Endothelial cell (in vitro differentiated cells): ENCODE measurements at regions not wholly inside any gene's neighbourhood (a gene's known extent, or its start where the extent isn't known, plus 50 kb on each side); places are given as distances from the start of the nearest gene placed in this dataset.

Experiments
- DNase-seq: peaks from one replicate; pipeline ENCODE4 v3.0.0; 2021; ENCODE audit warnings: low spot score
- H3K27ac Mint-ChIP-seq: one replicate; pipeline ENCODE4 v1.8.0; 2021; ENCODE audit warnings: mixed read lengths, inconsistent platforms; ENCODE audit not compliant: unreplicated experiment
- H3K27me3 Mint-ChIP-seq: one replicate; pipeline ENCODE4 v1.8.0; 2021; ENCODE audit warnings: mild to moderate bottlenecking, moderate library complexity, mixed read lengths, inconsistent platforms; ENCODE audit not compliant: unreplicated experiment
- H3K36me3 Mint-ChIP-seq: one replicate; pipeline ENCODE4 v1.8.0; 2021; ENCODE audit warnings: mild to moderate bottlenecking, low read depth, mixed read lengths, inconsistent platforms; ENCODE audit not compliant: unreplicated experiment
- H3K4me1 Mint-ChIP-seq: one replicate; pipeline ENCODE4 v1.8.0; 2021; ENCODE audit warnings: mild to moderate bottlenecking, mixed read lengths, inconsistent platforms; ENCODE audit not compliant: unreplicated experiment
- H3K4me3 Mint-ChIP-seq: one replicate; pipeline ENCODE4 v1.8.0; 2021; ENCODE audit warnings: mild to moderate bottlenecking, mixed read lengths, inconsistent platforms; ENCODE audit not compliant: unreplicated experiment
- H3K9me3 Mint-ChIP-seq: one replicate; pipeline ENCODE4 v1.8.0; 2021; ENCODE audit warnings: mixed read lengths, inconsistent platforms; ENCODE audit not compliant: unreplicated experiment
- CTCF ChIP-seq: fragments of 200-600 bp; sonication (generic); IDR thresholded peaks from one replicate; pipeline ENCODE4 v1.5.0; 2021; ENCODE audit warnings: antibody characterized with exemption; ENCODE audit not compliant: unreplicated experiment

DNA sequence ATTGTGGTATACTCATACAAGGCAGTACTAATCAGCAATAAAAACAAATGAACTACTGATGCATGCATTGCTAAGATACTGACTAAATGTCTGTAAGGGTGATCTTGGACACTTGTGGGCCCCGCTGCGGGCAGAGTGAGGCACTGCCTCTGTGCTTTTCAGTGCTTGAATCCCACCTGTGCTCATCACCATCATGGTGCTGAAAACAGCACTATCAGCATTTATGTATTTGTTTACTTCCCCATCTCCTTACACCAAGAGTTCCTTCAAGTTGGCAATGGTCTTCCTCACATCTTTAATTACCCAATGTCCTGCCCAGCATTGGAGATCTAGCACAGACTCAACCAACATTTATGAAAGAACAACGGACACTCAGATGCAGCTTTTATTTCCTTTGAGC is 193.7 kb upstream of the RFC3 start:
- H3K9me3 Mint-ChIP-seq = no peaks in the 10 kb centered on the region
- H3K27ac Mint-ChIP-seq = no peak overlapping the region
- H3K27me3 Mint-ChIP-seq = no peaks in the 10 kb centered on the region
- DNase-seq = no peak
- H3K4me3 Mint-ChIP-seq = no peak overlapping the region
- TF ChIP-seq CTCF = no peak
- no peaks in the 10 kb centered on the region for H3K36me3 Mint-ChIP-seq
- no peaks in the 10 kb centered on the region for H3K4me1 Mint-ChIP-seq

DNA sequence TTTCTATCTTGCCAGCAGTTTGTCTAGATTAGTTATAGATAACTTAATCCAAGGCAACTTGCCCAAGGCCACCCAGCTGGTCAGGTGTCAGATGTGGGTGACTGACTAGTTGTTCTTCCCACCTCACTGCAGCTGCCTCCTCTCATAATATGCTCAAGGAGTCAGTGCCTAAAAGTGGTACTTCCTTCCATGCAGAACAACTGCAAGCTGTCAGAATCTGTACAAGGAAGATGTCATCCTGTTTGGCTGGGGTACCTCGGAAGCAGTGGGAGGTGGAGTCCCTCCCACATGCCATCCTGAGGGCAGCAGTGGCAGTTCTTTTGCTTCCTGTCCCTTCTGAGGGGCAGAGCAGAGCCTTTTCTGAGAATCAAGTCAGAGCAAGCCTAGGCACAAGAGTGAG is 193.2 kb upstream of the RFC3 start:
- Mint-ChIP-seq H3K27ac (no peak overlapping the region), H3K27me3 (no peaks in the 10 kb centered on the region), H3K4me3 (no peak overlapping the region), H3K4me1 (no peaks in the 10 kb centered on the region), H3K9me3 (no peaks in the 10 kb centered on the region), H3K36me3 (no peaks in the 10 kb centered on the region)
- DNase-seq = no peak
- no peak for TF ChIP-seq CTCF

- Mint-ChIP-seq H3K4me3 (no peak overlapping the region), H3K36me3 (no peaks in the 10 kb centered on the region), H3K4me1 (no peaks in the 10 kb centered on the region), H3K27ac (no peak overlapping the region), H3K27me3 (no peaks in the 10 kb centered on the region), H3K9me3 (no peaks in the 10 kb centered on the region)
- DNase-seq = no peak
- TF ChIP-seq CTCF = no peak
Measured at GRCh38 chr13:33626407-33626806, 191.5 kb upstream of the RFC3 start.

- no peak for TF ChIP-seq CTCF
- Mint-ChIP-seq H3K36me3 (no peaks in the 10 kb centered on the region), H3K4me3 (no peak overlapping the region), H3K27ac (no peak overlapping the region), H3K4me1 (no peaks in the 10 kb centered on the region), H3K27me3 (no peaks in the 10 kb centered on the region), H3K9me3 (no peaks in the 10 kb centered on the region)
- no peak for DNase-seq
Measured at GRCh38 chr13:33628662-33629061, 189.3 kb upstream of the RFC3 start.

DNA sequence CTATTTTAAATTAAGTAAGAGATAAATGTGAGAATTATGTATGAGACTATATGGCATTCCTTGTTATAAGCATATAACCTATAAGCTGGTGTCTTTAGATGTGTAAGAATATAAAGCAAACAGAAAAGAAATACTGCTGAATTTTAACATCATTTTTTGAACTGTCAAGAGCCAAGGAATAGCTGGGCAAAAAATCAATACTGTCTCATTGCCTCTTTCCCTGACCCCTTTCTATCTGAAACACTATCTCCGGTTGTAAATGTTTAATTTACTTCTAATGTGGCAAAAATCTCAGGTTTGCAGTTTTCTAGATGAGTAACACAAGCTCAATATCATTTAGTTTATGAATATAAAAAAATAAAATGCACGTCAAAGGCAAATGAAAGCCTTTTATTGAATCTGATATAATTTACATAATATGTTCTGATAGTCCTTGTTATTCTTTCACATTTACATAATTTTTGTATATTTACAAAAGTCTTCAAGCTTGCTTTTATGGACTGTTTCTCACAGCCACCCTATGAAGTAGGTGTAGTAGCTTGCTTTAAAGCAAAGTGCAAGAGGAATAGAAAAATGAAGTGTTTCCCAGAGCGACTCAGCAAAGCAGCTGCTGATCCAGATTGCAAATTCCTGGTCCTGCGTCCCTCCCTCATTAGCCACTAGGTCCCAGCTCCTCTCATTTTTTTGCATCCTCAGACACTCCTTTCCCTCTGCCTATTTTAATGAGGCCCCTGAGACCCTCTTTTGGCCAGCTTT is 188.2 kb upstream of the RFC3 start:
- TF ChIP-seq CTCF = no peak
- no peak for DNase-seq
- Mint-ChIP-seq H3K9me3 (no peaks in the 10 kb centered on the region), H3K27ac (no peak overlapping the region), H3K36me3 (no peaks in the 10 kb centered on the region), H3K4me3 (no peak overlapping the region), H3K4me1 (no peaks in the 10 kb centered on the region), H3K27me3 (no peaks in the 10 kb centered on the region)
